ENCODE measurements at regions not wholly inside any gene's neighbourhood (a gene's known extent, or its start where the extent isn't known, plus 50 kb on each side); places are given as distances from the start of the nearest gene placed in this dataset.

DNA sequence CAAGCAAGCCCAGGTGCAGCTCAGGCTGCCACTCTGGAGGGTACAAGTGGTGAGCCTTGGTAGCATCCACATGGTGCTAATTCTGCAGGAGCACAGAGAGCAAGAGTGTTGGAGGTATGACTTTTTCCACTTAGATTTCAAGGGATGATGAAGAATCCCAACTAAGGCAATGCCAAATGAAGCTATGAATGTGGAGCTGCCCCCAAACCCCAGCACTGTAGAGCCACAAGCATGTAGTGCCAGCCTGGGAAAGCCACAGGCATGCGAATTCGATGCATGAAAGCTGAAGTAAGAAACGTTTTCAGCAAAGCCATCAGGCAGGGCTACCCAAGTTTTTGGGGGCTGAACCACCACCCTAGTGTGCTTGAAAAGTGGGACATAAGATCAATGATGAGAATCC lies 251.1 kb downstream of the HAO1 start:
- TF ChIP-seq, protein P1, sequence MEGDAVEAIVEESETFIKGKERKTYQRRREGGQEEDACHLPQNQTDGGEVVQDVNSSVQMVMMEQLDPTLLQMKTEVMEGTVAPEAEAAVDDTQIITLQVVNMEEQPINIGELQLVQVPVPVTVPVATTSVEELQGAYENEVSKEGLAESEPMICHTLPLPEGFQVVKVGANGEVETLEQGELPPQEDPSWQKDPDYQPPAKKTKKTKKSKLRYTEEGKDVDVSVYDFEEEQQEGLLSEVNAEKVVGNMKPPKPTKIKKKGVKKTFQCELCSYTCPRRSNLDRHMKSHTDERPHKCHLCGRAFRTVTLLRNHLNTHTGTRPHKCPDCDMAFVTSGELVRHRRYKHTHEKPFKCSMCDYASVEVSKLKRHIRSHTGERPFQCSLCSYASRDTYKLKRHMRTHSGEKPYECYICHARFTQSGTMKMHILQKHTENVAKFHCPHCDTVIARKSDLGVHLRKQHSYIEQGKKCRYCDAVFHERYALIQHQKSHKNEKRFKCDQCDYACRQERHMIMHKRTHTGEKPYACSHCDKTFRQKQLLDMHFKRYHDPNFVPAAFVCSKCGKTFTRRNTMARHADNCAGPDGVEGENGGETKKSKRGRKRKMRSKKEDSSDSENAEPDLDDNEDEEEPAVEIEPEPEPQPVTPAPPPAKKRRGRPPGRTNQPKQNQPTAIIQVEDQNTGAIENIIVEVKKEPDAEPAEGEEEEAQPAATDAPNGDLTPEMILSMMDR (IDR thresholded peaks at IDR 0.05; ENCODE audit: low read depth, low read length, missing input control): no peak
- TF ChIP-seq REST (IDR thresholded peaks at IDR 0.05): no peak
- no peak for TF ChIP-seq RAD21 (IDR thresholded peaks at IDR 0.05)
- no peak for TF ChIP-seq TAF1 (conservative IDR thresholded peaks at IDR 0.05)
- no peak for TF ChIP-seq JUND (IDR thresholded peaks at IDR 0.05)
- no peak for TF ChIP-seq GABPA (IDR thresholded peaks at IDR 0.05 in 1 of 2, conservative IDR thresholded peaks at IDR 0.05 in 1 of 2)
- no peak for TF ChIP-seq EGR1 (IDR thresholded peaks at IDR 0.05; ENCODE audit: low read depth in 2 of 2)
- no peak for TF ChIP-seq RXRA (IDR thresholded peaks at IDR 0.05)
- TF ChIP-seq, protein P2, sequence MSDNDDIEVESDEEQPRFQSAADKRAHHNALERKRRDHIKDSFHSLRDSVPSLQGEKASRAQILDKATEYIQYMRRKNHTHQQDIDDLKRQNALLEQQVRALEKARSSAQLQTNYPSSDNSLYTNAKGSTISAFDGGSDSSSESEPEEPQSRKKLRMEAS (IDR thresholded peaks at IDR 0.05): no peak
- no peak for TF ChIP-seq ATF3 (IDR thresholded peaks at IDR 0.05)
- TF ChIP-seq YY1 (IDR thresholded peaks at IDR 0.05): no peak
- TF ChIP-seq SP1 (IDR thresholded peaks at IDR 0.05): no peak

All from liver (tissue), 3 donors.